Upper lobe of left lung (tissue), 6 donors: ENCODE measurements at regions not wholly inside any gene's neighbourhood (a gene's known extent, or its start where the extent isn't known, plus 50 kb on each side); places are given as distances from the start of the nearest gene placed in this dataset.
"Not testable (repeated sequence)": the region's sequence is repeated elsewhere in the genome, so short reads cannot be mapped to it uniquely, and the experiment has no call there.

Experiments used
- ATAC-seq, 2 donors: fragments of 200-7000 bp; cut with Tn5 transposase; one replicate each; pipeline ENCODE4 v1.9.1; 2022; ENCODE audit warnings: mild to moderate bottlenecking in 2 of 2, moderate library complexity in 2 of 2; ENCODE audit not compliant: low FRiP score in 2 of 2
- DNase-seq, 2 donors: peaks; one replicate each; pipeline ENCODE4 v3.0.0-alpha.2; 2019 to 2020
- H3K27ac ChIP-seq, 4 donors: fragments of 200-600 bp; sonication (generic); one replicate each; pipeline ENCODE4 v1.5.1; 2016 to 2019
- H3K27me3 ChIP-seq, 4 donors: fragments of 200-600 bp; sonication (generic); one replicate each; pipeline ENCODE4 v1.5.1; 2017 to 2019
- H3K36me3 ChIP-seq, 4 donors: fragments of 200-600 bp; sonication (generic); one replicate each; pipeline ENCODE4 v1.5.1; 2016 to 2019
- H3K4me1 ChIP-seq, 4 donors: fragments of 200-600 bp; sonication (generic); one replicate each; pipeline ENCODE4 v1.5.1; 2018 to 2019
- H3K4me3 ChIP-seq, 4 donors: fragments of 200-600 bp; sonication (generic); one replicate each; pipeline ENCODE4 v1.5.1; 2017 to 2019; ENCODE audit warnings: mild to moderate bottlenecking in 2 of 4, moderate library complexity in 1 of 4
- H3K9me3 ChIP-seq, 4 donors: fragments of 200-600 bp; sonication (generic); one replicate each; pipeline ENCODE4 v1.5.1; 2018 to 2019
- CTCF ChIP-seq, 6 experiments: fragments of 450-650 bp in 4 of 6; fragments of 200-600 bp in 2 of 6; sonication (generic) in 2 of 6; IDR thresholded peaks; one replicate each; pipeline ENCODE4 v1.5.1; 2016 to 2019; ENCODE audit warnings: antibody characterized with exemption in 6 of 6
- EP300 ChIP-seq, 4 donors: sonication (generic); formaldehyde crosslinking; IDR thresholded peaks; one replicate each; pipeline ENCODE4 v1.5.1; 2017; ENCODE audit warnings: antibody characterized with exemption in 4 of 4, control low read depth in 2 of 4
- POLR2A ChIP-seq, 4 donors: fragments of 450-650 bp; IDR thresholded peaks; one replicate each; pipeline ENCODE4 v1.5.1; 2016 to 2017; ENCODE audit warnings: antibody characterized with exemption in 4 of 4, mild to moderate bottlenecking in 2 of 4
- POLR2AphosphoS5 ChIP-seq, 2 donors: sonication (generic); formaldehyde crosslinking; IDR thresholded peaks; one replicate each; pipeline ENCODE4 v1.5.1; 2017; ENCODE audit warnings: antibody characterized with exemption in 2 of 2
- WGBS, 2 donors: methylation state at CpG; one replicate each; pipeline ENCODE4 v1.1.5; 2017 to 2018; 5-methylcytosine and 5-hydroxymethylcytosine counted together
- donor health status: DM: no; HTN: no; CAD: no; lungs with moderate emphysema.
- donor health status: DM: no; HTN: yes; CAD: no; lungs with severe emphysema.

GRCh38 chr5:30150231-30150630 lies 1043.3 kb upstream of the CDH6 start:
- Histone ChIP-seq H3K9me3 (no peaks in the 10 kb centered on the region), H3K4me3 (no peak overlapping the region), H3K27me3 (no peaks in the 10 kb centered on the region), H3K4me1 (no peaks in the 10 kb centered on the region), H3K27ac (no peak overlapping the region), H3K36me3 (no peaks in the 10 kb centered on the region)
- no peak for DNase-seq
- TF ChIP-seq CTCF (IDR thresholded peaks at IDR 0.05): no peak
- TF ChIP-seq POLR2AphosphoS5 (IDR thresholded peaks at IDR 0.05): no peak
- no peak for TF ChIP-seq POLR2A (IDR thresholded peaks at IDR 0.05)
- TF ChIP-seq EP300 (IDR thresholded peaks at IDR 0.05): no peak
- no peak for ATAC-seq

GRCh38 chr5:30149526-30149925 lies 1044.0 kb upstream of the CDH6 start:
- DNase-seq: no peak
- no peak for TF ChIP-seq EP300 (IDR thresholded peaks at IDR 0.05)
- no peak overlapping the region for H3K27ac ChIP-seq
- no peaks in the 10 kb centered on the region for H3K4me1 ChIP-seq
- ATAC-seq: no peak
- no peak overlapping the region for H3K4me3 ChIP-seq
- no peaks in the 10 kb centered on the region for H3K36me3 ChIP-seq
- no peaks in the 10 kb centered on the region for H3K27me3 ChIP-seq
- no peaks in the 10 kb centered on the region for H3K9me3 ChIP-seq

- no peak overlapping the region for H3K27ac ChIP-seq
- WGBS, 2 donors: 37 to 65% methylated on average over 1 of the region's 1 CpG
These were observed 1045.5 kb upstream of the CDH6 start for GRCh38 chr5:30147976-30148375.

GRCh38 chr5:30144059-30144458 lies 1049.4 kb upstream of the CDH6 start:
- H3K27ac ChIP-seq, H3K36me3 ChIP-seq, H3K9me3 ChIP-seq, H3K4me3 ChIP-seq, DNase-seq, H3K27me3 ChIP-seq, ATAC-seq, H3K4me1 ChIP-seq: not testable (repeated sequence)
- 68% methylated on average over 4 of the region's 4 CpGs for WGBS, 2 donors

More at GRCh38 chr5:30147976-30148375, 1045.5 kb upstream of the CDH6 start:
- Histone ChIP-seq H3K27me3 (no peaks in the 10 kb centered on the region), H3K36me3 (no peaks in the 10 kb centered on the region), H3K9me3 (no peaks in the 10 kb centered on the region), H3K4me3 (no peak overlapping the region), H3K4me1 (no peaks in the 10 kb centered on the region)
- DNase-seq (no peak), ATAC-seq (no peak)
- TF ChIP-seq CTCF (IDR thresholded peaks at IDR 0.05): no peak
- no peak for TF ChIP-seq POLR2AphosphoS5 (IDR thresholded peaks at IDR 0.05)
- no peak for TF ChIP-seq POLR2A (IDR thresholded peaks at IDR 0.05)
- TF ChIP-seq EP300 (IDR thresholded peaks at IDR 0.05): no peak

- DNase-seq (no peak), ATAC-seq (no peak)
These were observed 1051.1 kb upstream of the CDH6 start for GRCh38 chr5:30142432-30142831.

More at GRCh38 chr5:30142432-30142831, 1051.1 kb upstream of the CDH6 start:
- H3K9me3 ChIP-seq: peaks cover 0 to 5% (median 0%) of the 10 kb centered on the region in 4 donors
- 84 to 85% methylated on average over 4 of the region's 4 CpGs for WGBS, 2 donors
- H3K27ac ChIP-seq: no peak overlapping the region
- H3K4me3 ChIP-seq: no peak overlapping the region
- no peaks in the 10 kb centered on the region for H3K36me3 ChIP-seq
- H3K27me3 ChIP-seq: no peaks in the 10 kb centered on the region
- TF ChIP-seq CTCF (IDR thresholded peaks at IDR 0.05): no peak
- TF ChIP-seq EP300 (IDR thresholded peaks at IDR 0.05): no peak
- TF ChIP-seq POLR2AphosphoS5 (IDR thresholded peaks at IDR 0.05): no peak
- no peak for TF ChIP-seq POLR2A (IDR thresholded peaks at IDR 0.05)
- H3K4me1 ChIP-seq: no peaks in the 10 kb centered on the region
